Thyroid gland (tissue), 4 donors: ENCODE measurements at regions not wholly inside any gene's neighbourhood (a gene's known extent, or its start where the extent isn't known, plus 50 kb on each side); places are given as distances from the start of the nearest gene placed in this dataset.

ENCODE experiments used
- CTCF ChIP-seq, 6 experiments: fragments of 200-600 bp in 3 of 6; fragments of 450-650 bp in 3 of 6; sonication (generic) in 3 of 6; IDR thresholded peaks; one replicate each; pipeline ENCODE4 v1.5.1; 2016 to 2019; ENCODE audit warnings: antibody characterized with exemption in 6 of 6, mild to moderate bottlenecking in 2 of 6, inconsistent platforms in 1 of 6, moderate library complexity in 1 of 6
- POLR2A ChIP-seq, 2 donors: fragments of 450-650 bp; IDR thresholded peaks; one replicate each; pipeline ENCODE4 v1.6.1; 2017; ENCODE audit warnings: antibody characterized with exemption in 2 of 2, mild to moderate bottlenecking in 2 of 2, moderate library complexity in 1 of 2

GRCh38 chr1:87795615-87796337 is 467.1 kb downstream of the LMO4 start:
- TF ChIP-seq CTCF (IDR thresholded peaks at IDR 0.05) (no peak), POLR2A (IDR thresholded peaks at IDR 0.05) (no peak)
